HG03432 (cell line): ENCODE measurements at regions not wholly inside any gene's neighbourhood (a gene's known extent, or its start where the extent isn't known, plus 50 kb on each side); places are given as distances from the start of the nearest gene placed in this dataset.

Experiments
- ATAC-seq: cut with Tn5 transposase; IDR thresholded peaks from one replicate; pipeline ENCODE4 v1.9.1; 2021; ENCODE audit warnings: mild to moderate bottlenecking, moderate library complexity; ENCODE audit not compliant: unreplicated experiment

DNA sequence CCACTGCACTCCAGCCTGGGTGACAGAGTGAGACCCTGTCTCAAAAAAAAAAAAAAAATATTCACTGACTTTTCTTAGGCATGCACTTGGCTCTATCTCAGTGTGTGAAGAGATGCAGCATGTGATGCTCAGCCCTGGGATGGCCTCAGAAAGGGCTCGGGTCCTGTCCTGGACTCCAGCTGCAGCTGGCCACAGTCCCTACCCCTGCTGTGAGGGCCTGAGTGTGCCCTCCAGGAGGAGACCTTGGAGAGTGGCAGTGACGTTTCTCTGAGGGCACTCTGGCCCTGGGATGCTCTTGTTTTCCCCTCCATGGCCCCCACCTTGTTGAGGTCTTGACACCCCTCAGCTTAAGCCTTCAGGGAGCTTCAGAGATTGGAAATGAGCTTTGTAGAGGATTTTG, 81.9 kb upstream of the POU3F1 start:
- ATAC-seq = no peak

GRCh38 chr1:38127428-38127827, 80.8 kb upstream of the POU3F1 start:
- ATAC-seq = no peak

GRCh38 chr1:38126970-38127369, 80.4 kb upstream of the POU3F1 start:
- ATAC-seq = no peak

GRCh38 chr1:38125837-38126520, 79.4 kb upstream of the POU3F1 start:
- no peak for ATAC-seq

- no peak for ATAC-seq
These were observed 78.4 kb upstream of the POU3F1 start for GRCh38 chr1:38125016-38125415.

- no peak for ATAC-seq
These were observed 77.0 kb upstream of the POU3F1 start for GRCh38 chr1:38123356-38124135.

GRCh38 chr1:38121231-38121680, 74.7 kb upstream of the POU3F1 start:
- ATAC-seq = no peak

GRCh38 chr1:38120552-38121230, 74.1 kb upstream of the POU3F1 start:
- ATAC-seq = no peak

DNA sequence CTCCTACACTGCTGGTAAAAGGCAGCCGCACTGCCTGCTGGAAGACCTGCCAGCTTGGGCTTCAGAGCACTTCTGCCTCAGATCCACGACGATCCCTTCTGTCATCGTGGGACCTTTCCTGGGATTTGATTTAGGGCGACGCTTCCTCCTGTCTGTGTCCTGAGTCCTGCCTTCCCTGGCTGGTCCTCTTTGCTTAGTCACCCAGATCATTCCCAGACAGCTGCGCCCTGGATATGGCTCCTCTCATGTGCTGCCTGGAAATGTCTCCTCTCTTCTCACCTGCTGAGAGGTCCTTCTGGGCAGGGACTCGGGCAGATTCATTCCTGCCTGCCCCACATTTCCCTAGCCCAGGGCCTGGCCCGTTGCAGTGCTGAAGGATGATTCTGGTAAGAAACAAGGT, 72.4 kb upstream of the POU3F1 start:
- ATAC-seq = no peak

- no peak for ATAC-seq
These were observed 70.9 kb upstream of the POU3F1 start for GRCh38 chr1:38117444-38117887.

DNA sequence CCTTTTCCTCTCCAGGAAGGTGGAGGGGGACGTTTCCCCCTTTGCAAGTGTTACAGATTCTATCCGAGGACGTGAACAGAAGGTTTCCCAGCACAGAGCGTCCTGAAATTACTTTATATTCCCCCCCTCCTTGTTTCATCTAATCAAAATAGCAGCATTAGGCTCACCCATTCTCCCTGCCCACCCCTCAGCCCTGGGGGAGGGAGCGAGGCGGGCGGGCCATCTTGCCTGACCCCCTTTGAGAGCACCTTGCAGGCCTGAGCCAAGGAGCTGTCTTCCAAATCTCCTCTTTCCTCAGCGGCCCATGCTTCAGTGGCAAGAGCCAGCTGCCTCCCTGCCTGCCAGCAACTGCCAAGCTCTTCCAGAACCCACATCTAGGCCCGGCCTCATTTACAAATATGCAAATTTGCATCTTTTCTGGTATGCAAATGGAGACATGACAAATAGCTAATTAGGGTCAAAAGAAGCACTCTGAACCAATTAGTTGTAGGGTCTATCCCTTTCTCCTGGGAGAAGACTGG, 69.1 kb upstream of the POU3F1 start:
- ATAC-seq = no peak

GRCh38 chr1:38115226-38115625, 68.6 kb upstream of the POU3F1 start:
- no peak for ATAC-seq

GRCh38 chr1:38114241-38115026, 67.8 kb upstream of the POU3F1 start:
- no peak for ATAC-seq

GRCh38 chr1:38113159-38113666, 66.6 kb upstream of the POU3F1 start:
- no peak for ATAC-seq

DNA sequence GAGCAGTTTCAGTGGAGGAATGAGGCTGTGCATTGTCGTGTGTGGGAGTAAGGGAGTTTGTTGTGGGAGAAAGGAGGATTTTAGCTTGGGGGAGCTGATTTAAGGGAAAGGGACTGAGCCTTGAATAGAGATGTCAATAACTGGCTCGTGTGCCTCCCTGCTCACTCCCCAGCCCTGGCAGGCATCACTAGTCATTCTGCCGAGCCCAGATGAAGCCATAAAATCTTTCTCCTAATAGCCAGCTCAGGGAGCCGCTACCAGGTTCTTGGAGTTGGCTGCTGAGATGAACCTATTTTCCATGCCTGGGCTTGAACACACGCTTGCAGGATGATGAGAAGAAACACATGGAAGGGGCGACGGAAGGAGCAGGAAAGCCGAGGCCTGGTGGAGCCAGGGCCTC, 65.0 kb upstream of the POU3F1 start:
- no peak for ATAC-seq

GRCh38 chr1:38105267-38105666, 58.7 kb upstream of the POU3F1 start:
- ATAC-seq = no peak

DNA sequence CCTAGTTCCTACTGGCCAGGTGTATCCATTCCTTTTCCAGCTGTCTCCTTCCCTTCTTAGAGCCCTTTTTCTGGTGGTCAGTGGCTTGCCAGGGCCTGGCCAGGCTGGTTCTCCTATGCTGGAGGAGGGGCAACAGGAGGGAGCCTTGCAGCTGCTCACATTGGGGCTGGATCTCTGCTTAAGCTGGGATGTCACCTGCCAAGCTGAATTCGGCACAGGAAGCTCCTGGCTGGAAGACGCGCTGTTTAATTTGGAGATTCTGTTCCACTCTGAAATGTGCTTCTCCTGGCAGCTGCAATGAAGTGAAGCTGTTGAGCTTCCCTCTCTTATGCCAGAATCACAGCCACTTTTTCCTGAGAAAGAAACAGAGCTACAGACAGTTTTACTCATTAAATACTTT, 56.0 kb upstream of the POU3F1 start:
- ATAC-seq = no peak

- ATAC-seq = no peak
These were observed 54.6 kb upstream of the POU3F1 start for GRCh38 chr1:38101037-38101785.

- ATAC-seq = no peak
These were observed 51.7 kb upstream of the POU3F1 start for GRCh38 chr1:38098101-38098847.
